PC-3 (cell line): ENCODE measurements at regions not wholly inside any gene's neighbourhood (a gene's known extent, or its start where the extent isn't known, plus 50 kb on each side); places are given as distances from the start of the nearest gene placed in this dataset.

Experiments
- ATAC-seq: fragments of 200-7000 bp; cut with Tn5 transposase; 2 replicates; pipeline ENCODE4 v1.9.1; 2020; ENCODE audit warnings: mild to moderate bottlenecking, moderate library complexity
- BruUV-seq: library from RNA; stranded (reverse); fragments of 400-500 nt; replicated peaks from 2 replicates; lab custom pipeline; 2021; lab: Mats Ljungman, UMichigan
- CTCF ChIA-PET: fragments of 300-600 bp; sonication (Branson Sonifier 250); formaldehyde crosslinking; loops from one replicate; lab custom pipeline; 2022; ENCODE audit warnings: antibody characterized with exemption; lab: Charles Lee
- POLR2A ChIA-PET: fragments of 300-600 bp; sonication (Branson Sonifier 250); formaldehyde crosslinking; loops from one replicate; lab custom pipeline; 2022; ENCODE audit warnings: antibody characterized with exemption; ENCODE audit not compliant: unreplicated experiment; lab: Charles Lee
- DNase-seq: peaks from one replicate; pipeline ENCODE4 v3.0.0-alpha.2; 2015
- H2AFZ ChIP-seq: fragments of 300-600 bp; sonication (generic); 2 replicates; pipeline ENCODE4 v1.6.0; 2016; ENCODE audit warnings: antibody characterized with exemption, low read length
- H3F3A ChIP-seq: fragments of 300-600 bp; sonication (generic); one replicate; pipeline ENCODE4 v1.6.0; 2017; ENCODE audit warnings: antibody characterized with exemption, low read length, control low read depth, mild to moderate bottlenecking; ENCODE audit not compliant: unreplicated experiment
- H3K27ac ChIP-seq: fragments of 300-600 bp; sonication (generic); 2 replicates; pipeline ENCODE4 v1.5.1; 2016; ENCODE audit warnings: mild to moderate bottlenecking, low read length
- H3K27me3 ChIP-seq: fragments of 300-600 bp; sonication (generic); 2 replicates; pipeline ENCODE4 v1.6.1; 2016; ENCODE audit warnings: low read length, mixed read lengths
- H3K36me3 ChIP-seq: fragments of 300-600 bp; sonication (generic); 2 replicates; pipeline ENCODE4 v1.6.1; 2016; ENCODE audit warnings: low read depth, mixed run types, low read length, mixed read lengths
- H3K4me1 ChIP-seq: fragments of 300-600 bp; sonication (generic); 2 replicates; pipeline ENCODE4 v1.5.1; 2016; ENCODE audit warnings: low read length; ENCODE audit not compliant: insufficient read depth
- H3K4me2 ChIP-seq: fragments of 300-600 bp; sonication (generic); 2 replicates; pipeline ENCODE4 v1.6.0; 2016; ENCODE audit warnings: low read length
- H3K4me3 ChIP-seq: fragments of 300-600 bp; sonication (generic); 2 replicates; pipeline ENCODE4 v1.5.1; 2016; ENCODE audit warnings: mild to moderate bottlenecking, low read length, mixed read lengths
- H3K79me2 ChIP-seq: fragments of 300-600 bp; sonication (generic); 2 replicates; pipeline ENCODE4 v1.6.1; 2017; ENCODE audit warnings: low read length, mixed read lengths
- H3K9ac ChIP-seq: fragments of 300-600 bp; sonication (generic); 2 replicates; pipeline ENCODE4 v1.6.0; 2016; ENCODE audit warnings: mild to moderate bottlenecking, low read length
- H3K9me2 ChIP-seq: fragments of 300-600 bp; sonication (generic); replicated peaks from 2 replicates; pipeline ENCODE4 v1.6.1; 2016; ENCODE audit warnings: mixed run types, low read length, mixed read lengths
- H3K9me3 ChIP-seq: fragments of 300-600 bp; sonication (generic); 2 replicates; pipeline ENCODE4 v1.6.1; 2016; ENCODE audit warnings: low read length, mixed read lengths
- H4K20me1 ChIP-seq: fragments of 300-600 bp; sonication (generic); 2 replicates; pipeline ENCODE4 v1.6.1; 2016; ENCODE audit warnings: low read length, mixed read lengths
- CTCF ChIP-seq: fragments of 300-600 bp; sonication (generic); conservative IDR thresholded peaks from 2 replicates; pipeline ENCODE4 v1.5.1; 2017; ENCODE audit warnings: antibody characterized with exemption, low read depth, mild to moderate bottlenecking, low read length
- EZH2 ChIP-seq: fragments of 300-600 bp; sonication (generic); IDR thresholded peaks from one replicate; pipeline ENCODE4 v1.6.1; 2017; ENCODE audit warnings: antibody characterized with exemption, mild to moderate bottlenecking, low read length; ENCODE audit not compliant: unreplicated experiment
- EZH2phosphoT487 ChIP-seq: fragments of 300-600 bp; sonication (generic); IDR thresholded peaks from 2 replicates; pipeline ENCODE4 v1.6.1; 2018; ENCODE audit warnings: mild to moderate bottlenecking, antibody characterized with exemption, low read length, borderline replicate concordance
- intact Hi-C: fragments of 100-400 bp; cut with micrococcal nuclease; formaldehyde crosslinking; loops from 2 replicates; pipeline ENCODE4 v1.9.0; 2023

- H3K9me2 ChIP-seq, result no peaks in the 10 kb centered on the region
- intact Hi-C loops, result no loop called here
- no peaks in the 10 kb centered on the region for H4K20me1 ChIP-seq
- no peak overlapping the region for H2AFZ ChIP-seq
- no TSS peak for BruUV-seq
- no peaks in the 10 kb centered on the region for H3K4me1 ChIP-seq
- no peak overlapping the region for H3K9ac ChIP-seq
- no peaks in the 10 kb centered on the region for H3F3A ChIP-seq
- POLR2A ChIA-PET, result no interaction called here
- H3K27ac ChIP-seq, result no peak overlapping the region
- no peak for TF ChIP-seq EZH2phosphoT487
- TF ChIP-seq EZH2, result no peak
- TF ChIP-seq CTCF, result no peak
- no peaks in the 10 kb centered on the region for H3K79me2 ChIP-seq
- no peak overlapping the region for H3K4me3 ChIP-seq
- DNase-seq, result no peak
- H3K4me2 ChIP-seq, result no peak overlapping the region
- ATAC-seq, result no peak
- H3K36me3 ChIP-seq, result no peaks in the 10 kb centered on the region
- CTCF ChIA-PET, result no interaction called here
- H3K27me3 ChIP-seq, result no peaks in the 10 kb centered on the region
- H3K9me3 ChIP-seq, result no peaks in the 10 kb centered on the region
Observed at GRCh38 chr10:35946556-35946955, 304.5 kb upstream of the FZD8 start.

GRCh38 chr10:35942057-35942456 is 300.0 kb upstream of the FZD8 start:
- no peaks in the 10 kb centered on the region for H3K36me3 ChIP-seq
- H3K79me2 ChIP-seq, result no peaks in the 10 kb centered on the region
- H3K4me2 ChIP-seq, result no peak overlapping the region
- H3K9ac ChIP-seq, result no peak overlapping the region
- H3F3A ChIP-seq, result no peaks in the 10 kb centered on the region
- H3K27ac ChIP-seq, result no peak overlapping the region
- ChIA-PET POLR2A (no interaction called here), CTCF (interaction anchor here (0.6 kb wide), 1 partner anchor 1604 kb away, joined by 6 read pairs; no protein-coding TSS in a partner anchor)
- TF ChIP-seq CTCF (no peak), EZH2phosphoT487 (no peak), EZH2 (no peak)
- H3K9me2 ChIP-seq, result no peaks in the 10 kb centered on the region
- intact Hi-C loops, result no loop called here
- no peaks in the 10 kb centered on the region for H3K9me3 ChIP-seq
- DNase-seq (no peak), ATAC-seq (no peak)
- H3K4me1 ChIP-seq, result peaks cover 17% of the 10 kb centered on the region
- H3K4me3 ChIP-seq, result no peak overlapping the region
- H3K27me3 ChIP-seq, result no peaks in the 10 kb centered on the region
- H4K20me1 ChIP-seq, result no peaks in the 10 kb centered on the region
- BruUV-seq, result no TSS peak
- H2AFZ ChIP-seq, result no peak overlapping the region

GRCh38 chr10:35940141-35941041 is 298.3 kb upstream of the FZD8 start:
- ChIA-PET POLR2A (no interaction called here), CTCF (interaction anchor here (0.7 kb wide), 1 partner anchor 36 kb away, joined by 8 read pairs; no protein-coding TSS in a partner anchor)
- Histone ChIP-seq H3K9me3 (no peaks in the 10 kb centered on the region), H2AFZ (no peak overlapping the region), H3K4me2 (no peak overlapping the region), H3F3A (no peaks in the 10 kb centered on the region), H3K9me2 (no peaks in the 10 kb centered on the region), H3K4me3 (no peak overlapping the region), H4K20me1 (no peaks in the 10 kb centered on the region), H3K27me3 (no peaks in the 10 kb centered on the region), H3K4me1 (peaks cover 17% of the 10 kb centered on the region), H3K36me3 (no peaks in the 10 kb centered on the region), H3K79me2 (no peaks in the 10 kb centered on the region), H3K27ac (no peak overlapping the region), H3K9ac (no peak overlapping the region)
- intact Hi-C loops, result no loop called here
- no peak for TF ChIP-seq EZH2phosphoT487
- TF ChIP-seq EZH2, result no peak
- no peak for TF ChIP-seq CTCF
- no TSS peak for BruUV-seq
- no peak for ATAC-seq
- DNase-seq, result no peak
